ENCODE measurements at regions not wholly inside any gene's neighbourhood (a gene's known extent, or its start where the extent isn't known, plus 50 kb on each side); places are given as distances from the start of the nearest gene placed in this dataset.

DNA sequence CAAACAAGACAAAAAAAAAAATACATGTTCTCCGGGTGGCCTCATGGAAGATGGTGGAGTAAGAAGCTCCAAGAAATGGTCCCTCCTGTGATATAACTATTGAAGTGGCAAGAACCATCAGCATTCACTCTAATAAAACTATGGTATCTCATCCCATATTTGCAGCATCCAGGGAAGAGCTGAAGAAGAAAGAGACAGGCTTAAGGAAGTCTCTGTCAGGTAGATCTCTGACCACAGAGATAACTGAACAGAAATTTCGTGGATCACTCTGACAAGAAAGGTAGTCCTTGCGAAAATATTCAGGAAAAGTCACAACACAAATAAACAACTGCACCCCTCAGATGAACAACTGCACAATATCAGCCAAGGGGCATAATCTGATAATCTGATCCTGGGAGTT is 54.6 kb upstream of the IGLL5 start:
- TF ChIP-seq, protein P1, sequence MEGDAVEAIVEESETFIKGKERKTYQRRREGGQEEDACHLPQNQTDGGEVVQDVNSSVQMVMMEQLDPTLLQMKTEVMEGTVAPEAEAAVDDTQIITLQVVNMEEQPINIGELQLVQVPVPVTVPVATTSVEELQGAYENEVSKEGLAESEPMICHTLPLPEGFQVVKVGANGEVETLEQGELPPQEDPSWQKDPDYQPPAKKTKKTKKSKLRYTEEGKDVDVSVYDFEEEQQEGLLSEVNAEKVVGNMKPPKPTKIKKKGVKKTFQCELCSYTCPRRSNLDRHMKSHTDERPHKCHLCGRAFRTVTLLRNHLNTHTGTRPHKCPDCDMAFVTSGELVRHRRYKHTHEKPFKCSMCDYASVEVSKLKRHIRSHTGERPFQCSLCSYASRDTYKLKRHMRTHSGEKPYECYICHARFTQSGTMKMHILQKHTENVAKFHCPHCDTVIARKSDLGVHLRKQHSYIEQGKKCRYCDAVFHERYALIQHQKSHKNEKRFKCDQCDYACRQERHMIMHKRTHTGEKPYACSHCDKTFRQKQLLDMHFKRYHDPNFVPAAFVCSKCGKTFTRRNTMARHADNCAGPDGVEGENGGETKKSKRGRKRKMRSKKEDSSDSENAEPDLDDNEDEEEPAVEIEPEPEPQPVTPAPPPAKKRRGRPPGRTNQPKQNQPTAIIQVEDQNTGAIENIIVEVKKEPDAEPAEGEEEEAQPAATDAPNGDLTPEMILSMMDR (IDR thresholded peaks at IDR 0.05), result no peak
- TF ChIP-seq POLR2A (IDR thresholded peaks at IDR 0.05), result no peak

Measured in thyroid gland (tissue), 4 donors.